ENCODE measurements at regions not wholly inside any gene's neighbourhood (a gene's known extent, or its start where the extent isn't known, plus 50 kb on each side); places are given as distances from the start of the nearest gene placed in this dataset.

GRCh38 chr6:145012039-145012662, 723.2 kb downstream of the EPM2A start (continued):
- TF ChIP-seq ZBTB33 (IDR thresholded peaks at IDR 0.05), result no peak

GRCh38 chr6:145015739-145016558, 719.4 kb downstream of the EPM2A start:
- no peak for DNase-seq (ENCODE audit: low spot score)
- TF ChIP-seq REST (IDR thresholded peaks at IDR 0.05) (no peak), JUND (IDR thresholded peaks at IDR 0.05) (no peak), MAX (IDR thresholded peaks at IDR 0.05) (no peak), RAD21 (IDR thresholded peaks at IDR 0.05) (no peak), EGR1 (IDR thresholded peaks at IDR 0.05; ENCODE audit: low read depth in 2 of 2) (no peak), ZBTB33 (IDR thresholded peaks at IDR 0.05) (no peak), NR2F2 (IDR thresholded peaks at IDR 0.05) (no peak), ATF3 (IDR thresholded peaks at IDR 0.05) (no peak), HNF4A (conservative IDR thresholded peaks at IDR 0.05) (no peak), GABPA (IDR thresholded peaks at IDR 0.05 in 1 of 2, conservative IDR thresholded peaks at IDR 0.05 in 1 of 2) (no peak), CTCF (IDR thresholded peaks at IDR 0.05; ENCODE audit: low read depth, low read length, missing input control) (no peak)
- Histone ChIP-seq H3K27ac (ENCODE audit: low read depth in 1 of 2, low read length in 2 of 2) (no peak overlapping the region), H3K36me3 (ENCODE audit: control insufficient read depth in 4 of 4, insufficient read depth in 3 of 4, low read depth in 1 of 4, low read length in 3 of 4) (no peaks in the 10 kb centered on the region), H3K9me3 (ENCODE audit: control insufficient read depth in 4 of 4, low read length in 3 of 4) (peaks cover 0 to 4% (median 0%) of the 10 kb centered on the region in 4 donors), H3K9ac (ENCODE audit: low read depth in 1 of 2, low read length in 2 of 2) (no peak overlapping the region), H3K4me1 (ENCODE audit: control insufficient read depth in 4 of 4, insufficient read depth in 4 of 4, low read length in 3 of 4) (peaks cover 0 to 13% (median 3%) of the 10 kb centered on the region in 4 donors), H3K27me3 (ENCODE audit: control insufficient read depth in 4 of 4, insufficient read depth in 4 of 4, low read length in 3 of 4) (no peaks in the 10 kb centered on the region), H3K4me3 (ENCODE audit: low read depth in 1 of 3, low read length in 3 of 3) (no peak overlapping the region)
- 97% methylated on average over 2 of the region's 2 CpGs for WGBS

Measured in liver (tissue), 8 donors.